Neuronal stem cell (in vitro differentiated cells): ENCODE measurements at regions not wholly inside any gene's neighbourhood (a gene's known extent, or its start where the extent isn't known, plus 50 kb on each side); places are given as distances from the start of the nearest gene placed in this dataset.
A peak's percentile ranks its signal among the peaks of the same experiment; 100 is the strongest.
"Not testable (repeated sequence)": the region's sequence is repeated elsewhere in the genome, so short reads cannot be mapped to it uniquely, and the experiment has no call there.

Experiments
- DNase-seq: peaks from one replicate; pipeline ENCODE4 v3.0.0-alpha.2; 2013; ENCODE audit warnings: low spot score
- H2AFZ ChIP-seq: one replicate; pipeline ENCODE4 v1.6.1; 2013; ENCODE audit warnings: mild to moderate bottlenecking, low read length, inconsistent platforms
- H2AK5ac ChIP-seq: 2 replicates; pipeline ENCODE4 v1.6.1; 2013; ENCODE audit warnings: low read depth, mild to moderate bottlenecking, inconsistent platforms, low read length, moderate library complexity, mixed read lengths
- H2BK120ac ChIP-seq: 2 replicates; pipeline ENCODE4 v1.6.1; 2013; ENCODE audit warnings: low read depth, mild to moderate bottlenecking, inconsistent platforms, low read length, moderate library complexity, mixed read lengths
- H2BK12ac ChIP-seq: one replicate; pipeline ENCODE4 v1.6.1; 2013; ENCODE audit warnings: low read length, inconsistent platforms
- H2BK15ac ChIP-seq: 2 replicates; pipeline ENCODE4 v1.6.1; 2013; ENCODE audit warnings: mild to moderate bottlenecking, low read length, inconsistent platforms, mixed read lengths
- H2BK5ac ChIP-seq: one replicate; pipeline ENCODE4 v1.6.1; 2013; ENCODE audit warnings: inconsistent platforms, mild to moderate bottlenecking, low read length, moderate library complexity
- H3K14ac ChIP-seq: one replicate; pipeline ENCODE4 v1.6.1; 2013; ENCODE audit warnings: low read length, inconsistent platforms
- H3K18ac ChIP-seq: 2 replicates; pipeline ENCODE4 v1.6.1; 2013; ENCODE audit warnings: low read length, inconsistent platforms
- H3K23ac ChIP-seq: 2 replicates; pipeline ENCODE4 v1.6.1; 2013; ENCODE audit warnings: low read depth, mild to moderate bottlenecking, mixed read lengths, low read length, inconsistent platforms; ENCODE audit not compliant: poor library complexity
- H3K27ac ChIP-seq: replicated peaks from 3 replicates; pipeline ENCODE4 v1.5.1; 2013; ENCODE audit warnings: low read length, inconsistent platforms
- H3K27me3 ChIP-seq, 3 experiments: 2 replicates each; pipeline ENCODE4 v1.6.1; 2013; ENCODE audit warnings: low read length in 3 of 3, mild to moderate bottlenecking in 2 of 3, inconsistent platforms in 1 of 3, low read depth in 1 of 3, mixed read lengths in 1 of 3, moderate library complexity in 1 of 3; ENCODE audit not compliant: control insufficient read depth in 3 of 3, insufficient read depth in 3 of 3
- H3K36me3 ChIP-seq, 2 donors: replicated peaks in 1 of 2; 2 replicates each; pipeline ENCODE4 v1.6.1; 2013; ENCODE audit warnings: low read length in 2 of 2; ENCODE audit not compliant: control insufficient read depth in 2 of 2, insufficient read depth in 2 of 2
- H3K4ac ChIP-seq: 2 replicates; pipeline ENCODE4 v1.6.1; 2013; ENCODE audit warnings: inconsistent platforms, mild to moderate bottlenecking, low read length, moderate library complexity
- H3K4me1 ChIP-seq, 2 donors: 1 replicate in 1 of 2; 2 replicates in 1 of 2; pipeline ENCODE4 v1.6.1; 2013; ENCODE audit warnings: low read length in 2 of 2, low read depth in 1 of 2; ENCODE audit not compliant: control insufficient read depth in 2 of 2, insufficient read depth in 1 of 2
- H3K4me2 ChIP-seq: one replicate; pipeline ENCODE4 v1.6.1; 2013; ENCODE audit warnings: mild to moderate bottlenecking, low read length, inconsistent platforms; ENCODE audit not compliant: insufficient read depth, poor library complexity, severe bottlenecking
- H3K4me3 ChIP-seq, 2 donors: 2 replicates each; pipeline ENCODE4 v1.5.1; 2013; ENCODE audit warnings: low read length in 2 of 2, mild to moderate bottlenecking in 2 of 2, inconsistent platforms in 1 of 2, moderate library complexity in 1 of 2
- H3K79me1 ChIP-seq: one replicate; pipeline ENCODE4 v1.6.1; 2013; ENCODE audit warnings: low read depth, mild to moderate bottlenecking, inconsistent platforms, low read length, moderate library complexity
- H3K9ac ChIP-seq: one replicate; pipeline ENCODE4 v1.6.1; 2013; ENCODE audit warnings: mild to moderate bottlenecking, low read depth, low read length, inconsistent platforms; ENCODE audit not compliant: poor library complexity
- H3K9me3 ChIP-seq, 2 donors: replicated peaks in 1 of 2; 2 replicates each; pipeline versions ENCODE3 to v1.6.1; 2013; ENCODE audit warnings: low read length in 2 of 2, mild to moderate bottlenecking in 2 of 2, inconsistent platforms in 1 of 2, low read depth in 1 of 2, mixed read lengths in 1 of 2, moderate library complexity in 1 of 2; ENCODE audit not compliant: control insufficient read depth in 2 of 2, insufficient read depth in 1 of 2
- H4K8ac ChIP-seq: one replicate; pipeline ENCODE4 v1.6.1; 2013; ENCODE audit warnings: low read depth, mild to moderate bottlenecking, inconsistent platforms, low read length, moderate library complexity
- H4K91ac ChIP-seq: one replicate; pipeline ENCODE4 v1.6.1; 2013; ENCODE audit warnings: low read length, low read depth, mild to moderate bottlenecking, inconsistent platforms; ENCODE audit not compliant: poor library complexity
- WGBS, 2 donors: extraction: QIAGEN DNeasy Blood & Tissue Kit; methylation state at CpG; one replicate each; pipeline ENCODE4 v1.1.7; 2013; ENCODE audit warnings: missing lambda C conversion rate in 2 of 2, mixed read lengths in 1 of 2; ENCODE audit not compliant: insufficient read length in 2 of 2, insufficient replicate concordance in 1 of 2; ENCODE audit errors: extremely low coverage in 2 of 2; 5-methylcytosine and 5-hydroxymethylcytosine counted together

DNA sequence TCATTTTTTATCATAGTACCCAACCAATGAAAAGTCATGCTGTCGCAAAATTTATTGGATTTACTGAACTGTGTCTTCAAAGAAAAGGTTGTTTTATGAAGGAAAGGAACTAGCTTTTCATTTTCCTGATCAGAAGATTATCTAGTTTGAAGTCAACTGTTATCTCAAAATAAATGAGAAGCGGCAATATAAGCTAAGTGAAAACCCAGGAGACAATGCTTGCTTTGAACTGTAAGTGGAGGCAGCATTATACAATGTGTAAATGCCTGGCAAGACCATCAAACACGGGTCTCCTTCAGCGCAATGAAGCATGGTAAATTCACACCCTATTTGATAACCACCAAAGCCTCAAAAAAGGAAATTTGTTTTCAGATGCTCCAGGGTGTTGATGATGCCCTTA, 134.4 kb upstream of the PTBP2 start:
- Histone ChIP-seq H3K4me1 (no peaks in the 10 kb centered on the region), H3K36me3 (no peaks in the 10 kb centered on the region), H3K14ac (no peak overlapping the region), H2BK15ac (no peak overlapping the region), H3K9ac (no peak overlapping the region), H2BK120ac (no peak overlapping the region), H3K4me2 (no peak overlapping the region), H2AFZ (no peak overlapping the region), H3K9me3 (no peaks in the 10 kb centered on the region), H2BK5ac (no peak overlapping the region), H2BK12ac (no peak overlapping the region), H3K27me3 (no peaks in the 10 kb centered on the region), H3K4ac (no peak overlapping the region), H3K23ac (no peak overlapping the region), H4K91ac (no peak overlapping the region), H3K27ac (no peak overlapping the region), H3K18ac (no peak overlapping the region), H2AK5ac (no peak overlapping the region), H4K8ac (no peak overlapping the region), H3K79me1 (no peaks in the 10 kb centered on the region), H3K4me3 (no peak overlapping the region)
- no peak for DNase-seq
- WGBS, 2 donors: no CpG with 5 or more reads among the region's 4 CpGs

DNA sequence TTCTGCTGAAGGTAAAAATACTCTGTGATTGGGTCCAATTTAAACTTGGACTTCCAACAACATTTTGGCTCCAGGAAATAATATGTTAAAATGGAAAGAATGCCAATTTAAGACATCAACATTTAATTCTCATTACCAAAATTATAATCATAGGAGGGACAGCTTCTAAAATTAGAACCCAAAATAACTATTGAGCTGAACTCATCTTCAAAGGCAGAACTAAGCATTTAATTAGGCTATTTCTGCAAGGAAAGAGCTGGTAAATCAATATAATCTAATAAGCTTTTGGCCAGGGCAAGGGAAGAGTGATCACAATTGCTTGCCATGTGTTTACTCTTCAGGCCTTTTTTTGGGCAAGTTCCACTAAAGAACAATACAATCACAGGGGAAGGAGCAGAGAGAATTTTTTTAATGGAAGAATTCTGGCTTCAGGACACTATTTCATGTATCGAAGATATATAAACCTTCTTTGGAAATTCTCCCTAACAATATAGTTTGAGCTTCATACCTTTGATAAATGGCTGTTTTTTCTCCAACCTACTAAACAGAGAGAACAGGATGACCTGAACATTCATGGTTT, 133.1 kb upstream of the PTBP2 start:
- Histone ChIP-seq H3K14ac (no peak overlapping the region), H3K9me3 (peaks cover 0 to 7% of the 10 kb centered on the region in 2 donors), H2AFZ (peak overlapping the region; percentile 7), H3K4me1 (no peaks in the 10 kb centered on the region), H3K27ac (no peak overlapping the region), H3K4ac (no peak overlapping the region), H4K8ac (no peak overlapping the region), H4K91ac (no peak overlapping the region), H3K18ac (no peak overlapping the region), H2BK15ac (no peak overlapping the region), H3K79me1 (no peaks in the 10 kb centered on the region), H2BK12ac (no peak overlapping the region), H3K23ac (no peak overlapping the region), H3K9ac (no peak overlapping the region), H3K27me3 (no peaks in the 10 kb centered on the region), H2BK120ac (no peak overlapping the region), H3K36me3 (no peaks in the 10 kb centered on the region), H2BK5ac (no peak overlapping the region), H3K4me3 (no peak overlapping the region), H2AK5ac (no peak overlapping the region), H3K4me2 (no peak overlapping the region)
- no peak for DNase-seq
- WGBS, 2 donors: no CpG with 5 or more reads among the region's 1 CpG

DNA sequence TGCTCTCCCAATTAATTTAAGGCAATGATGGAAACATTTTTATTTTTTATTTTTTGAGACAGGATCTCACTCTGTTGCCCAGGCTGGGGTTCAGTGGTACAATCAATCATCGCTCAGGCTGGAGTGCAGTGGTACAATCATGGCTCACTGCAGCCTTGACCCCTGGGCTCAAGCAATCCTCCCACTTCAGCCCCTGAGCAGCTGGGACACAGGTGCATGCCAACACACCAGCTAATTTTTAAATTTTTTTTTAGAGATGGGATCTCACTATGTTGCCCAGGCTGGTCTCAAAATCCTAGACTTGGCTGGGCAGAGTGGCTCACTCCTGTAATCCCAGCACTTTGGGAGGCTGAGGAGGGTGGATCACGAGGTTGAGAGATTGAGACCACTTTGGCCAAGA, 126.1 kb upstream of the PTBP2 start:
- not testable (repeated sequence) for H2BK120ac ChIP-seq, H3K27me3 ChIP-seq, H3K4ac ChIP-seq, H2BK15ac ChIP-seq, H2AFZ ChIP-seq, H3K4me2 ChIP-seq, H2BK5ac ChIP-seq, H4K8ac ChIP-seq, H3K18ac ChIP-seq, H2AK5ac ChIP-seq, H3K36me3 ChIP-seq, H3K23ac ChIP-seq, H3K9me3 ChIP-seq, H3K4me3 ChIP-seq, H3K14ac ChIP-seq, H3K79me1 ChIP-seq, H3K27ac ChIP-seq, DNase-seq, H4K91ac ChIP-seq, H2BK12ac ChIP-seq, H3K9ac ChIP-seq
- no CpG with 5 or more reads among the region's 2 CpGs for WGBS, 2 donors
- H3K4me1 ChIP-seq: peaks cover 7 to 26% of the 10 kb centered on the region in 2 donors

DNA sequence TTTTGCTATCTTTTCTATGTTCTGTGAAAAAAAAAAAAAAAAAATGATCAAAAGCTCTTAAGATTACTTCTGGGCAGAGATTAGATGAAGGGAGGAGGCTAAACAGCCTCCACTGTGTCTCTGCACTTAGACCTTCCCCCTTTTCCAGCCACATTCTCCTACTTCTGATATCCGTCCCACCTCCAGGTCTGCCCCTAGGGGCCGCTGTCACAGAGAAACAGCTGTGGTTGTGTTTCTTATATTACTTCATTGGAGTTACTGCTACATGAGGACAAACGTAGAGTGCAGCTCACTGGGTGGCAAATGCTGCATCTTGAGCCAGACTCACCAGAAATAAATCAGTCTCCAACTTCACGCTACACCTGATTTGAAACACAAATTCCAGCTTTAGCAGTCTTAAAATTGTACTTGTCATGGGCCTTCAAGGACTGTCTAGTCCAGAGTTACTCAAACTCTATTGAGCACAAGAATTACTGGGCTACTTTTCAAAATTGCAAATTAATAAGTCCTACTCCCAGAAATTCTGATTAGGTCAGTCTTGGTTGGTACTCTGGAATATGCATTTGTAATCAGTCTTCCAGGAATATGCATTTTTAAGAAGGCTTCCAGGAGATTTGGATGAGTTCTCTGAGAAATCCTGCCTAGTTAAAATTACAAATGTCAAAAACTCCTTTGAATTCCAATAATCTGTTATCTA, 125.2 kb upstream of the PTBP2 start:
- Histone ChIP-seq H3K4ac (no peak overlapping the region), H3K14ac (no peak overlapping the region), H3K9me3 (peaks cover 0 to 9% of the 10 kb centered on the region in 2 donors), H3K36me3 (no peaks in the 10 kb centered on the region), H2BK120ac (no peak overlapping the region), H2BK12ac (no peak overlapping the region), H3K27me3 (no peaks in the 10 kb centered on the region), H4K91ac (no peak overlapping the region), H3K79me1 (no peaks in the 10 kb centered on the region), H2BK15ac (no peak overlapping the region), H4K8ac (no peak overlapping the region), H3K18ac (no peak overlapping the region), H3K9ac (no peak overlapping the region), H2AFZ (no peak overlapping the region), H3K4me2 (no peak overlapping the region), H2BK5ac (no peak overlapping the region), H3K4me3 (no peak overlapping the region), H3K27ac (no peak overlapping the region), H3K4me1 (peaks cover 7 to 26% of the 10 kb centered on the region in 2 donors), H3K23ac (no peak overlapping the region), H2AK5ac (no peak overlapping the region)
- no CpG with 5 or more reads among the region's 4 CpGs for WGBS, 2 donors
- no peak for DNase-seq
